Coronary artery (tissue), 2 donors: ENCODE measurements at regions not wholly inside any gene's neighbourhood (a gene's known extent, or its start where the extent isn't known, plus 50 kb on each side); places are given as distances from the start of the nearest gene placed in this dataset.

ENCODE experiments used
- DNase-seq: peaks from one replicate; pipeline ENCODE4 v3.0.0-alpha.2; 2017; ENCODE audit warnings: low spot score
- H3K27ac ChIP-seq, 2 donors: fragments of 200-600 bp; sonication (generic); one replicate each; pipeline ENCODE4 v1.5.1; 2016 to 2019
- H3K4me3 ChIP-seq: fragments of 200-600 bp; sonication (generic); 2 replicates; pipeline ENCODE4 v1.5.1; 2016; ENCODE audit warnings: mild to moderate bottlenecking, moderate library complexity
- CTCF ChIP-seq: fragments of 200-600 bp; sonication (generic); IDR thresholded peaks from one replicate; pipeline ENCODE4 v1.5.1; 2019; ENCODE audit warnings: antibody characterized with exemption

DNA sequence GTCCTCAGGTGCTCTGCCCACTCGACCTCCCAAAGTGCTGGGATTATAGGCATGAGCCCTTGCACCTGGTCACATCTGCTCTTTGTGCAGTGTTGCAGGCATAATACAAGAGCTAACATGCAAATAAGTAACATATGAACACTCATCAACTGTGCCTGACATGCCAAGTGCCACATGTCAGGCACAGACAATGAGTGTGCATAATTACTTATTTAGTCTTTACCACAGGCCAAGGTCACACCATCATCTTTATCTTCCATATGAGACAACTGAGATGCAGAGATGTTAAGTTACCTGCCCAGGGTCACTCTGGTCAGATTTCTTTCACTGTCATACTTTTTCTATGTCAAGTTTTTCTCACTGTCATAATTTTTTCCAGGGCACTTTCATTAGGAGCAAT is 126.1 kb downstream of the PPIAL4G start:
- H3K27ac ChIP-seq, result no peak overlapping the region
- no peak for TF ChIP-seq CTCF
- no peak for DNase-seq
- no peak overlapping the region for H3K4me3 ChIP-seq

- Histone ChIP-seq H3K4me3 (no peak overlapping the region), H3K27ac (no peak overlapping the region)
- no peak for TF ChIP-seq CTCF
- DNase-seq, result no peak
These were observed 127.1 kb downstream of the PPIAL4G start for GRCh38 chr1:148355976-148356375.

DNA sequence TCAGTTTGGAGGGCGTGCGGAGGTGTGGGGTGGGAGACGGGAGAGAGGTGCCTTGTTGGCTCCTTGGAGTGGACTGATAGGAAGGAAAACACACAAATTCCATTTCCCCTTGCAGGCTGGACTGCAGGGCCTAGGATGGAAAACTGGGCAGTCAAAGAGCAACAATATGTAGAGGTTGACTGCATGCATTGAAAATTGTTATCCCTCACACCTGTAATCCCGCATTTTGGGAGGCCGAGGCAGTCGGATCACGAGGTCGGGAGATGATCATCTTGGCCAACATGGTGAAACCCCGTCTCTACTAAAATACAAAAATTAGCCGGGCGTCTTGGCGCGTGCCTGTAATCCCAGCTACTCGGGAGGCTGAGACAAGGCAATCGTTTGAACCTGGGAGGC is 128.2 kb downstream of the PPIAL4G start:
- TF ChIP-seq CTCF, result no peak
- Histone ChIP-seq H3K27ac (no peak overlapping the region), H3K4me3 (no peak overlapping the region)
- DNase-seq, result no peak

GRCh38 chr1:148354284-148354912 is 128.7 kb downstream of the PPIAL4G start:
- TF ChIP-seq CTCF, result no peak
- no peak for DNase-seq
- Histone ChIP-seq H3K27ac (no peak overlapping the region), H3K4me3 (peak overlapping the region; percentile 27)

DNA sequence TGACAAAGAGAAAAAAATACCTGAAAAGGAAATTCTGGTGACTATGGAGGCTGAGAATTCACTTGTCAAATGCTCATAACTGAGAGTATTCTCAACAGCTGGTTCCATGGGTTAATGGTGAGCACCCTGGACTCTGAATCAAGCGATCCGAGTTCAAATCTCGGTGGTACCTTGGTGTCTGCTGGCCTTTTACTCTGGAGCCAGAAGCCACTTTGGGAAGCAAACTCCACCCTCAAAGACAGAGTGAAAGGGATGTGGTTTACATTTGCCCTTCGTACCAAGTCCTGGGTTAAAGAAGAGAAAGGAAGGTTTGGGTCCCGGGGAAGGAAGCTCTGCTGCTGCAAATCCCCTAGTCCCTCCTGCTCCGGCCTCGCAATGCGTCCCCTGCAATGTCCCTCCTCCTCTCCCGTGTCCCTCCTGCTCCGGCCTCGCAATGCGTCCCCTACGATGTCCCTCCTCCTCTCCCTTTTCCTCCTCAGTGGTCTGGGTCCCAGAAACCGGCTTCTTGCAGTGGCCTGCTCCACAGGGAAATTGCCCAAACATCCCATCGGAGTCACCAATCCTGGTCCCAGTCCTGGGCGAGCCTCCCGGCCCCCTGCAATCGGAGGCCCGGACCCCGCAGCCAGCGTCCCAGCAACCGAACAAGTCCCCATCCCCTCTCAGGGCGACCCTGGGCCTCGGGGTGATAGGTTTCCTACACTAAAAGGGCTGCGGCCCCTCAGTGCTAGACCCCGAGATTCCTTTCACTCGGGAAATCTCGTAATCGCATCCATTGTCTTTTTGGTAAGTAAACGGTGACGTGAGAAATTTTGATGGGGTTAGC is 129.4 kb downstream of the PPIAL4G start:
- Histone ChIP-seq H3K27ac (no peak overlapping the region), H3K4me3 (peak overlapping the region; percentile 27)
- DNase-seq, result no peak
- TF ChIP-seq CTCF, result no peak

DNA sequence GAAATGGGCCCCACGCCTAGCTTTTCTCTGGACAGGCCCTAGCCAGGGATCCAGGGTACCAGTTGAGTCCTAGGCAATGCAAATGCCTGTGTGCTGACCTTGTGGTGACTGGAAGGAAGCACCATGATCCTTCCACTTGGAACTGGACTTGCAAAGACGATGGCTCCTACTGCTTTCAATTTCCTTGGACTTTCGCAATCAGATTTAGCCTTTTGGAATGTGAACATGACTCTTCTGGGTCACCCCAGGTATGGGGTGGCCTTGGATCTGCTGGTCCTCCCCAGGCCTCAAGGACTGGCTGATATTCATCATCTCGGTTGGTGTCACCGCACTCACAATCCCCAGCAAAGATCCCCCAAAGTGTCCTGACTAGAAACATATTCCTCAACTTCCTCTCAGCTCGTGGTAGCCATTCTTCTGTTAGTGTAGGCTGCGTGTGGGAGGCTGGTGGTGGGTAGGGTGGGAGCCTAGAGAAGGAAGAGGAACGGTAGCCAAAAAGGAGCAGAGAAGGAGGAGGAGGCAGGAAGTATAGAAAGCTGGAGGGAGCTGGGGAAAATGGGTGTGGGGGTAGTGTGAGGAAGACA is 130.5 kb downstream of the PPIAL4G start:
- no peak for TF ChIP-seq CTCF
- DNase-seq, result no peak
- Histone ChIP-seq H3K27ac (no peak overlapping the region), H3K4me3 (no peak overlapping the region)
